ENCODE measurements at regions not wholly inside any gene's neighbourhood (a gene's known extent, or its start where the extent isn't known, plus 50 kb on each side); places are given as distances from the start of the nearest gene placed in this dataset.

DNA sequence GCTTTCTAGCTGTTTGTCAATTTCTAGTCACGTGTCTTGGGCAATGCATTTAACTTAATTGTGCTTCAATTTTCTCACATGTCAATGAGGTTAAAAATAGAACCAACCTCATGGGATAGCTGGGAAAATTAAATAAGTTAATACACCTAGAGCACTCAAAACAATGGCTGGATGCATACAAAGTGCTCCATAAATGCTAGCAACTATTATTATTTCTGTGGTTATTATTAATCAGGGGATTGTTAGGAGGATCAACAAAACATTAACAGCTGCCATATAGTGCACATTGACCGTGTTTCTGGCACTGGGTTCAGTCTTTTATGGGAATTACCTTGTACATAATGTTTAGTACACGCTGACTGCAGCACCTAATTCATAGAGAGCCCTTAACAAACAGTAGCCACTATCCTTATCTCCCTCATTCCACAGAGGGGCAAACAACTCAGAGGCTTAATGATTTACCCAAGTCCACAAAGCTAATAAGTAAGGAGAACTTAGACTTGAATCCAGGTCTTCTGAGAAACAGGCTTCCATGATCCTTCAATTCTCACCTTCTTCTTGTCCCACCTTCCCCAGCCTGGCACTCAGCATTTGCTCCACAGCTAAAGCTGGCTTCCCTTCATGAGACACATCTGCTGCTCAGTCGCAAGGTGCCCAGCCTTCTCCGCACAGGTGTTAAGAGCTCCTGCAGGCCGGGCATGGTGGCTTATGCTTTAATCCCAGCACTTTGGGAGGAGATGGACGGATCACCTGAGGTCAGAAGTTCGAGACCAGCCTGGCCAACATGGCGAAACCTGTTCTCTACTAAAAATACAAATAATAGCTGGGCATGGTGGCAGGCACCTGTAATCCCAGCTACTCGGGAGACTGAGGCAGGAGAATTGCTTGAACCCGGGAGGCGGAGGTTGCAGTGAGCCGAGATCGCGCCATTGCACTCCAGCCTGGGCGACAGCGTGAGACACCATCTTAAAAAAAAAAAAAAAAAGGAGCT lies 137.4 kb upstream of the ABCA1 start:
- no peak for DNase-seq

DNA sequence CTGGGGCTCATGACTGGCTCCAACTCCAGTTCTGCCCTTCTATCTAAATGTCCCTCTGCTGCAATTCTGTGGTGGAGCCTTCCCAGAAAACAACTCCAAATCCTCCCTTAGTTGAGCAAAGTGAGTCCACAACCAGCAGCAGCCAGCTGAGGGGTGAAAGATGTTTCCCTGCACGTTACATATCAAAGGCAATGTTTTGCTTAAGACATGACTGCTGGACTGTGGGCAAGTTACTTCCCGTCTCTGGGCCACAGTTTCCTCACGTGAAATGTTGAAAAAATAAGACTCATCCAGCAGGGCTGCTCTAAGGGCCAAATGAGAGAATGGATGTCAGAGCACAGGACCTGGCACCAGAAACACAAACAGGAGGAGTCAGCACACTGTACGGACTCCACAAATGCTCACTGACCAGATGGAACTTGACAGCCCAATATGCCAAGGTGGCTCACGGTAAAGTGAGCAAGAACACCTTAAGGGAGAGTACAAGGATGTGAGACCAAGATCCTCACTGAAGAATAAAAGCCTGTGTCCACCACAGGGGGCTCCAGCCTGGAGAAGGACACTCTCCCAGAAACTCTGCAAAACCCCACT lies 138.4 kb upstream of the ABCA1 start:
- DNase-seq = peak; percentile 92

DNA sequence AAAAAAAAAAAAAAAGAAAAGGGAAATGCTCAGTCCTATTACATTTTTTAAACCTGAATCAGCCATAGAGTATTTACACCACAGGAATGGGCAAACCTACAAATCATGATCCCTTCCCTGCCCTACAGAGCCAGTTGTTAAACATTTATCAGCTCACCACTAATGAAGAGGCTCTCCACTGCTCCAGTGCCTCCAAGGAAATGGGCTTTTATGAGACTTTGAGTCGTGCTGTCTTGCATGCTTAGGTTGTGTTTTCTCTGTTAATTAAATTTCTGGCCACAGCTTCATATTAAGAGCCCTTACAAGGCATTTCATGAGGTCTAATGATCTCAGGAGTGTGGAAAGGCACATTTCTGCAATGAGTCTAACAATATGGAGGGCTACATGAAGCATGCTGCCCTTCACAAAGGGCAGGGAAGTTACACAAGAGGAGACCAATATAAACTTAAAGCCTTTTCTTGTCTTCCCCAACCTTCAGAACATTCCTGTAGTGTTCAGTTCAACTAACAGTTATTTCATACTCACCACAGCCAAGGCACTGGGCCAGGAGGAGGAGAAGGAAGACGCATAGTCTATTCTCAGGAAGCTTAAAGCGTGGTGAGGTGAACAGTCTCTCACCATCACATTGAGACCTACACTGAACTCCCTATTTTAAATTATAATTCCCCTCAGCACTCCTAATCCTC lies 140.1 kb upstream of the ABCA1 start:
- no peak for DNase-seq

DNA sequence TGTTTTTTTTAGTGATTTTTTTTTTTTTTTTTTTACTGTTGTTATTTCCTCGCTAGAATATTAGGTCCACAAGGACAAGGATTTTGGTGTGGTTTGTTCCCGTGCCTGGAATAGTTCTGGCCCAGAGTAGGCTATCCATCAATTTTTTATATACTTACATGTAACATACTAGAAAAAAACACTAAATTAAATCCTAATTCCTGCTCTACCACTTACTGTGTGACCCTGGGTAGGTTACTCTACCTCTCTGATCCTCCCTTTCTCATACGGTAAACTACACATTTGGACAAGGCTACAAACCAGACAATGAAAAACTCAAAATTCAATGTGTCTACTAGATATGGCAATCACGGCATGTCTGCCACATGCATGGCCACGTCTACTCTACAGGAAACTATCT lies 141.3 kb upstream of the ABCA1 start:
- no peak for DNase-seq

DNA sequence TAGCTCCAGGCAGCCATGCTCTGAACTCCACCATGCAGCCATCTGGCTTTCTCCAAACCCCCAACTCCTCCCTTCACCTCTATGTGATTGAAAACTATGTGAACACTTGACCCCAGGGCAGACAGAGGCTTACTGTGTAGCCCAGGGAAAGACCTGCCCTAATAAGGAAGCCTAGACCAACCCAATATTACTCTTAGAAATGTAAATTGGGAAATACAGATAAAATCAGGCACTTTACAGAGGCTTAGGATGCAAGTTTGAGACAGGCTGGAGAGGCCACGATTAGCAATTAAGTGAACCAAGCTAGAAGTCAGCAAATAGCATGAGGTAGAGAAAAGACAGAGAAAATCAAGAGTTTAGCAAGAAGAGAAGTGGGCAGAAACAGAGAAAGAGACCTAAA lies 141.7 kb upstream of the ABCA1 start:
- DNase-seq = peak; percentile 23

DNA sequence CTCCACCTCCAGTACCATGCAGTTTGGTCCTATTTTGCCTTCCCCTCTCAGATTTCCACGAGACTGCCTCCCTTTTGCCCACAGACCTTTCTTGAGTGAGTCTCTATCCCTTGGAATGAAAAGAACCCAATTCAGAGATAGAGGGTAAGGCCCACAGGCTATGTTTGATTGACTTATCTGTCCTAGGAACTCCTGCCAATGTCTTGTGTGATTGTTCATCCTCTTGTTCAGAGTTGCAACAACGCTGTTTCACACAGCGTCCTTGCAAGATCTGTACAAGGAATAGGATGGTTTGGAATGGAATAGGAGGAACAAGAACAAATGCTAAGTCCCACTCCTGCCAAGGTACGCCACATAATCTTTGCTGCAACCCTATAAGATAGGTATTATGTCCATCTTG lies 142.2 kb upstream of the ABCA1 start:
- no peak for DNase-seq

DNA sequence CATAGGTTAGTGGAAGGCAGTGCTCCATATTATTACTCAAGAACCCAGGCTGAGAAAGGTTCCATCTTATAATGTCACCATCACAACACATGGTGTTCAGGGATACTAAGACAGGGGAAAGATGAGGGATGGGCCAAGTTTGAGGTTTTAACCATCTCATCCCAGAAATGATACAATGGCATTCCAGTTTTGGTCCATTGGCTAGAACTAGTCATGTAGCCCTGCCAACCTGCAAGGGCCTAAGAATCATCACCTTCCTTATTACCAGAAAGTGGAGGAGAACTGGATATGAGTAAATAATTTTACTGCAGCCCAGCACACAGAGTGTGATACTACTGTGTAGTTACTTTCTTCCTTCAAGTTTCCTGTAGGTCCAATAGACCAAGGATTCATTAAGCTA lies 144.5 kb upstream of the ABCA1 start:
- no peak for DNase-seq

DNA sequence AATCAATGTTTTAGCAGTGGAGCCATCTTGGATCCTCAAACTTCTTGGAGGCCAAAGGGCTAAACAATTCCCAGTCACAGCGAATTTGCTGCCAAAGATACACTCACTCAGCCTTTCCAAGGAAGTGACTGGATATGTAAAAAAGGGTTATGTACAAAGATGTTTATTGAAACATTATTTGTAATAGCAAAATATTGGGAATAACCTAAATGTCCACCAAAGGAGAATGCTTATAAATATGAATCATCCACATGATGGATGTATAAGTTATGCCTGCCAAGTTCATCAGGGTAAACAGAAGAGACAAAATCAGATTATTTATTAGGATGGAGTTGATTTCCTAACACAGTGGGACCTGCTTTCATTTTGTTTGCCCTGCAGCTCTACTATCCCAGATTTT lies 145.2 kb upstream of the ABCA1 start:
- no peak for DNase-seq

DNA sequence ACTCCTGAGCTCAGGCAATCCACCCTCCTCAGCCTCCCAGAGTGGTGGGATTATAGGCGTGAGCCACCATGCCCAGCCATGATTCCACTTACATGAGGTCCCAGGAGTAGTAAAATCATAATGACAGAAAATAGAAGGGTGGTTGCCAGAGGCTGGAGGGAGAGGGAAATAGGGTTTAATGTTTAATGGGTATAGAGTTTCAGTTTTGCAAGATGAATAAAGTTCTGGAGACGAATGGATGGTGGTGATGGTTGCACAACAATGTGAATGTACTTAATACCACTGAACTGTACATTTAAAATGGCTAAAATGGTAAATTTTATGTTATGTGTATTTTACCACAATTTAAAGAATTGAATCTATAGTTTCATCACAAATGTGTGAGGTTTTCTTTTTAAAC lies 146.5 kb upstream of the ABCA1 start:
- DNase-seq = no peak

DNA sequence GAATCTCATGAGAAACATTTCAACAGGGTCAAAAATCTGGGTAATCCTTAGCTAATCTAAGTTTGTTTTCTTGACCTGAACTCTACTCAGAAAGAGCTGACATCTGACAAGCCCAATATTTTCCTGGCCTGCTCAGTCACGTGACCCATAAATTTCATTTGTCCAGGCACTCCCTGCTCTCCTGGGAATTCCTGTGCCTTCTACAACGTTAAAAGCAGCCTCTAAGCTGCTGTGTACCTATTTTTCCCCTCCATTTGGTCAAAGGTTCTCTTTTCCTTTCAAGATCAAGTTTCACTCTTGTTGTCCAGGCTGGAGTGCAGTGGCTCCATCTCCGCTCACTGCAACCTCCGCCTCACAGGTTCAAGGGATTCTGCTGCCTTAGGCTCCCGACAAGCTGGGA lies 148.8 kb upstream of the ABCA1 start:
- no peak for DNase-seq

DNA sequence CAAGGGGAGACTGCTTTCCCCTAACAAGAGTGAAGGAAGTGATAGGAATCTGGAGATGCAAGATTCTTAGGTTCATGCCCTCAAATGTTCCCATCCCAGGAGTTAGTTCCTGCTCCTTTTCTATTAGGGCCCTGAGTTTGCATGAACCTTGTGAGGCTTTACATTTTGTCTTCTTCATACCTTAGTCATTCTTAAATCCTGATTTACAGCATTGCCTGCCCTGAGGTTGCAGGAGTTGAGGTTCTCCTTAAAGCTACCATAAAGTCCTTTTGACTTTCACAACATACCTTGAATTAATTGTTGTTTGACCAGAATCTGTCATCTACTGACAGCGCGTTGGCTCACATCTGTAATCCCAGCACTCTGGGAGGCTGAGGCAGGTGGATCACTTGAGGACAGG lies 151.5 kb upstream of the ABCA1 start:
- no peak for DNase-seq

DNA sequence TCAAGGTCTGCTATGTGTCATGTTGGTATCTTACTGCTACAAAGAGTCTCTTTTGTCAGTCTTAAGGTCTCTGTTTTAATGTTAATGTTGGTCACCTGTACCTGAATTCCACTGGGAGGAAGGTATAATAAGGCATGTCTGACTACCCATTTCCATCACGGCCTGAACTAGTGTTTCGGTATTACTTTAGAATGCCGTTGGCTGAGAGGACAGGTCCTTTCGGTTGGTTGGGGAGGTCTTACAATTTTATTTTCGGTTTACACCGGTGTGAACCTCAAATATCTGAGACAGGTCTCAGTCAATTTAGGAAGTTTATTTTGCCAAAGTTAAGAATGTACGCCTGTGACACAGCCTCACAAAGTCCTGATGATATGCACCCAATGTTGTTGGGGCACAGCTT lies 154.9 kb upstream of the ABCA1 start:
- no peak for DNase-seq

DNA sequence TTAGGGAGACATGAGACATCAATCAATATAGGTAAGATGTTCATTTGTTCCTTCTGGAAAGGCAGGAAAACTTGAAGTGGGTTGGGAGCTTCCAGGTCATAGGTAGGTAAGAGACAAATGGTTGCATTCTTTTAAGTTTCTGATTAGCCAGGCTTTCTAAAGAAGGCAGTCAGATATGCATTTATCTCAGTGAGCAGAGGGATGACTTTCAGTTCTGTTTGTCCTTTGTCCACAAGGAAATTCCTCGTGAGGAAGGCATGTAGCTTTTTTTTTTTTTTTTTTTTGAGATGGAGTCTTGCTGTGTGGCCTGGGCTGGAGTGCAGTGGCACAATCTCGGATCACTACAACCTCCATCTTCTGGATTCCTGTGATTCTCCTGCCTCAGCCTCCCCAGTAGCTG lies 155.3 kb upstream of the ABCA1 start:
- no peak for DNase-seq

DNA sequence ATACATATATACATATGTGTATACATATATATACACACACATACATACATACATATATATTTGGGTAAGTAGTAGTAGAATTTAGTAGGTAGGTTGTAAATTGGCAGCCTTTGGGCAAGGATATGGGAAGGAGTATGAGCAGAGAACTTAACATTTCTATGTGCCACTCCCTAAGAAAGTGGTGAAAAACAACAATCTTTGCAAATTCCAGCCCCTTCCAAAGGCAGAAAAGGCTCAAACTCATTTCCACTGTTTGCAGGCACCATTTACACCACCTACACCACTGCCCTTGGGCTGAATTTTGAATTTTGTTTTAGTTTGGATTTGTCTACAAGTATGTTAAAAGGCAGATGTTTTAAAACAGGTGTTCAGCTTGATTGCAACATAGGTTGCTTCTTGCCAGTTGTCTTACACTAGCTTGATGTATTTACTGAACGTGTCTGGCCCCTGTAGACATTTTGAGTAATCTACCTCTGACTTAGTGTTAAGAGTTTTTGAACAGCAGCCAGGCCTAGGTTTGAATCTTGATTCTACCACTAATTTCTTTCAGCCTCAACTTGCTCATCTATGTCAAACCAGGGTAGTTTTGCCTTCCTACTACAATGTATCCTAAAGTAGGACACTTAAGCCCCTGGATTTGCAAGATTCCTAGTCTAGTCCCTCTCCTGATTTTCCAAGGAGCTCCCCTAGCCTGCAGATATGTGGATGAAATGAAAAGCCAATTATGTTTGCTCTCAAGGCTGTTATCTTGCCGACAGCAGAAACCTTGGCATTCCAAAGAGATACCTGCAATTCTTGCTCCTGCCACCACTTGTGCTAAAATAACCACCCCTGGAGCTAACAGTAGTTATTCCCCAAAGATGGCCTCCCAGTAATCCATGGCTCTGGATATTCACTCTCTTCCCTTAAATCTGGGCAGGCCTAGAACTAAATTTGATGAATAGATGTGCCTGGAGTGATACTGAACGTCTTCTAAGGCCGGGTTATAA lies 156.2 kb upstream of the SLC44A1 start:
- DNase-seq = no peak

DNA sequence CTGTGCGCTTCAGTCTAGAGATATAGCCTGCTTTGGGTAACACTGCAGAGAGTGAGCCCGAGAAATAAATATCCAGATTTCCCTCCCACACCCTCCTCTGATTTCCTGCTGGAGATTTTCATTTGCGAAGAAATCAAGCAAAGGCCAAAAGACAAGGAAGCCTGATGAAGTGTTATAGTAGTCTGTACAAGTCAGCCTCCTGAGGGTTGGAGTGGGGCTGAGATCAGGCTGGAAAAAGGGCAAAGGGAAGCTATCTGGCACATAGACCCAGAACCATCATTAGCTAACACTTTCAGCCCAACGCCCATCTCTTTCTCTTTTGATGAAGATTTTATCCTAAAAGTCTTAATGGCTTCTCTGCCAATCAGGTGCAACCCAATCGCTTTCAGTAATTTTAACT lies 154.6 kb upstream of the SLC44A1 start:
- DNase-seq = no peak

DNA sequence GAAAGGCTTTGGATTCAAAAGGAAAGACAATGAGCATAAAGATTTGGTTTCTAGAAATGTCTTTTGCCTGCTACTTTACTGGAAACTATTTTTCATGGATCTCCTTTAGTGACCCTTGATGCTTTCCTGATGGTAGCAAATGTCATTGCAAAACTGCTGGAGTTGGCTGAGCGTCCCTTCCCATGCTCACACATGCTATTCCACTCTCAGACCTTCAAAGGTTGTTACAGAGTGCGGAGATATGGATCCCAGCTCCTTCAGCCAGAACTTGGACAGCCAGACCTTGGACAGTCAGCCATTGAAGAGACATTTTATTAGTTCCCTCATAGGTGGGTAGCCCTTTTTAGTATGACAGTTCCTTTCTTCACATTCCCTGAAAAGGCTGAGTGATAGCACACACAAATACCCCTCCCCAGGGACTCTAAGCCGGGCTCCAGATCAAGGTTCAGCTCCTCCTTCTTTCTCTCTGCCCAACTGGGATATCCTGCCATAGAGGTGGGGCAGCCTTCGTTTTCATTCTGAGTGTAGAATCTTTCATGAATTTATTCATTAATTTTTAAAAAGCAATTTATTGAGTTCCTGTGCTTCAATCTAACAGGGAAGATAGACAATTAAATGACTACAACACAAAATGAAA lies 153.3 kb upstream of the SLC44A1 start:
- DNase-seq = no peak

DNA sequence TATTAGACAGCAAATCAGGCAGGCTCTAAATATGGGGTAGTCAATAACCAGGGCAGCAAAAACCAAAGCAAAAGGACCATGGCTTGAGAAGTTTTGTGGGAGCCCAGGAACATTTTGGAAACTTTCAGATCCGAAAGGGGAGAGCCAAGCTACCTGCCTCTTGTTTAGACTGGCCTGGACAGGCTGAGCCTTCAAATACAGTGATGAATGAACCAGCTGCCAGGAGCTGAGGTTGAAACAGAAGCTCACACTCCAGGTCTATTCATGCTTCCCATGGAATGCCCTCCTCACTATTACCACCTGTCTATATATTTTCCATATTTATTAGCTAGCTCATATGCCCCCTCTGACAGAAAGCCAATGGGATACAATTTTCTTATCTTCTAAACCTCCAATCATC lies 150.8 kb upstream of the SLC44A1 start:
- DNase-seq = no peak

DNA sequence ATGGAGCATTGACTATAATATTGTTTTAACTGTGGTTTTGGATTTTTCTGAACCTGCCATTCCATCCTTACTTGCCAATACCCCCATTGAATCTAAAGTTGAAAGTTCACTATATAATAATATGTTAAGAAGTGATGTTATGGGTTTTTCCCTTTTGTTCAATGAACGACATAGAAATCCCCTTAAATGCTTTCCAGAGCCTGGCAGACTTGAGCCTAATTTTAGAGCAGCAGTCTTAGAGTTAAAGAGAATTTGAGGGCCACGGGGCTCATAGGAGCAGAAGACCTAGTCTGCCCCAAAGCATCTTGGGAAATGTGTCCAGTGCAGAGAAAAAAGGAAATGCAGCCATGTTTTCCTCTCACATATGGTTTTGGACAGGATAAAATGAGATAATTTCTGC lies 146.1 kb upstream of the SLC44A1 start:
- DNase-seq = no peak

DNA sequence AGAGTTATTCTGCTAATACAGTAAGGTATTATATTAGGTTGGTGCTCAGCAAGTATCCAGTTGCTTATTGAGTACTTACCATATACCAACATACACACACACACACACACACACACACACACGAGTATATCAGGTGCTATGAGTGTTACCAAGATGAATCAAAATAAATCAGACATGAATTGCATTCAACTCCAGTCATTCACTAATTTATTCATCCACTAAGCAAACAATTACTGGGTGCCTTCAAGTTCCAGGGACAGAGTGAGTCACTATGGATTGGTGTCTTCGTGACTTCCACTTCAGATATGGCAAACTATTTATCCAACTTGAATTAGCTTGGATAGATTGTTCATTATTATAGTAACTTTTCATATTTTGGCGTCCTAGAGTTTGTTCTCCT lies 140.7 kb upstream of the SLC44A1 start:
- no peak for DNase-seq

DNA sequence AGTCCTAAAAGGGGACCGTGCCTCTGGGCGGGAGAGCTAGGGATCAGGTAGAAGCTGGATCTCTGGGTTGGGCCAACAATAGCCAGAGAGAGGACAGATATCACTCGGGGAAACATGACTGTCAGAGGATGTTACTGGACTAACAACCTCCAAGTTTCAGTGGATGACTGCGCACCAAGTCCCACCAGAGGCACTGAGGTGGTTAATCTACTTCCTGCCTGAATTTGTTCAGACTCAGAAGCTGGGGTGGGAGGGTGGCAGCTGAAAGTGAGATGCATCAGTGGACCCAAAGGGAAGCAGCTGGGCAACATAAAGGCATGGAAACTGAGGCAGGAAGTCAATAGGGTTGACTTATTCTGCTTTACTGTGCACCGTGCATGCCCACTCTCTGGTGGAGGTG lies 130.1 kb upstream of the SLC44A1 start:
- no peak for DNase-seq

DNA sequence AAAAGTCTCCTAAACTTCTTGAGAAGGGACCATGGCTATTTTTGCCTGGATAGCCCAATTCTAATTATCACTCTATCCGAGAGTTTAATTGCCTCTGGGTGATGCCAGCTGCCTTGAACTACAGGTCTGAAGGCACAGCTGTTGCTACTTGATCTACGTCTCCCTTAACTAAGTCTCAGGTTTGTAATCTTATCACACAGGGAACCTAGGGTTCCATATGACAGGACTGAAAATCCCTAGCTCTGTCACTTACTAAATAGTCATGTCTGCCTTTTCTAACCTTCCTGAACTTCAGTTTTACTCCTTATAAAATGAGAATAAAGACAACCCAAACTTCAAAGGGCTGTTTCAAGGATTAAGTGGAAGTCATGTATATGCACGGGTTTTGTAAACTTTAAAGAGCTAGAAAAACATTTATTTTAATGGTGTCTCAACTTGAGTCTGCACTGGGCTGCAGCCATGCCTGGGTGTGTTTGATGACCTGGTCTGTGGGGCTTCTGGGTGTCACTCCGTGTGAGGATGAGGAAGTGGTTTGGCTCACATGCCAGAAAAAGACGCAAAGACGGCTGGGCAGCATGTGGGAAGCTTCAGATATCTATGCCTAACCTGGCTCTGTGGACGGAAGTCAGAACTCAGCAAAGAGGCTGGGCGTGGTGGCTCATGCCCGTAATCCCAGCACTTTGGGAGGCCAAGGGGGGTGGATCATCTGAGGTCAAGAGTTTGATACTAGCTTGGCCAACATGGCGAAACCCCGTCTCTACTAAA lies 129.3 kb upstream of the SLC44A1 start:
- peak; percentile 92 for DNase-seq

All from inflammatory macrophage treated with lipopolysaccharide for 4 hours (primary cell).